OCI-LY3 (cell line): ENCODE measurements at regions not wholly inside any gene's neighbourhood (a gene's known extent, or its start where the extent isn't known, plus 50 kb on each side); places are given as distances from the start of the nearest gene placed in this dataset.

ENCODE experiments used
- CTCF ChIP-seq: fragments of 200-600, 300-600 bp; sonication (generic); IDR thresholded peaks from 2 replicates; pipeline ENCODE4 v1.5.1; 2014; ENCODE audit warnings: antibody characterized with exemption, low read length, low read depth
- EZH2phosphoT487 ChIP-seq: fragments of 200-600 bp; shearing (Covaris generic); IDR thresholded peaks from 2 replicates; pipeline ENCODE4 v1.6.1; 2018; ENCODE audit warnings: antibody characterized with exemption, mixed run types, low read depth

- no peak for TF ChIP-seq CTCF
- no peak for TF ChIP-seq EZH2phosphoT487
These were observed 179.0 kb downstream of the BEND2 start for GRCh38 chrX:18041656-18042055.
